ENCODE measurements at regions not wholly inside any gene's neighbourhood (a gene's known extent, or its start where the extent isn't known, plus 50 kb on each side); places are given as distances from the start of the nearest gene placed in this dataset.
"Not testable (repeated sequence)": the region's sequence is repeated elsewhere in the genome, so short reads cannot be mapped to it uniquely, and the experiment has no call there.

DNA sequence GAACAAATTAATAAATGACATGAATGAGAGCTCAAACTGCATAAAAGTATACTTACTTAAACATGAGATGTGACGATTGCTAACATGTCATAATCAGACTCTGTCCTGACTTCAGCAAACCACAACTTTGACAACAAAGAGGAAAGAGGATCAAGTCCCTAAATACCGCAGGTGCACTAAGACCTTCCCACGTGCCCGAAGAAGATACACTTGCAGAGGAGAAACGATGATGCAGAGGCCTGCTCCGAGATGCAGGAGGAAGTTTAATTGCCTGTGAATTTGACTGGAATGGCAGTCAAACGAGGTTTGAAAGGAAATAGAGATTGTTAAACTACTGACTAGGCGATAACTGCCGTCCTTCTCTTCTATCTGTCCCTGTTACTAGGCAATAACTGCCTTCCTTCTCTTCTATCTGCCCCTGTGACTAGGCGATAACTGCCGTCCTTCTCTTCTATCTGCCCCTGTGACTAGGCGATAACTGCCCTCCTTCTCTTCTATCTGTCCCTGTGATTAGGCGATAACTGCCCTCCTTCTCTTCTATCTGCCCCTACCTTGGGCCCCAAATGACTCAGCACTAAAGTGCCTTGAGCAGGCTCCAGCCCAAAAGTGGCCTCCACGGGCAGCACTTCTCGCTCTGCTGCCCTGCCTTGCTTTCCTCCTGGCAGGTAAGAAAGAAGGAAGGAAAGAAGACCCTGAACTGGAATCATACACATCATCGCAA is 2226.0 kb upstream of the DEFB115 start:
- H3K9me2 ChIP-seq (ENCODE audit: insufficient read depth); ATAC-seq; H3K27ac ChIP-seq (ENCODE audit: low read depth, low read length); intact Hi-C loops (cut with micrococcal nuclease); DNase-seq (ENCODE audit: low read depth, low spot score); H3K9me3 ChIP-seq (ENCODE audit: control insufficient read depth in 1 of 2, insufficient read depth in 1 of 2, low read depth in 1 of 2, low read length in 2 of 2); H3K9ac ChIP-seq (ENCODE audit: low read length); H2AFZ ChIP-seq (ENCODE audit: low read depth, low read length, poor library complexity, severe bottlenecking); POLR2A ChIA-PET; CTCF ChIA-PET; H3K4me3 ChIP-seq (replicated peaks in 1 of 2; ENCODE audit: low read depth in 1 of 2, low read length in 2 of 2); RAD21 ChIA-PET (ENCODE audit: low non-redundant PET in 1 of 2, low total read pairs in 2 of 2, uncharacterized antibody in 2 of 2, unreplicated experiment in 2 of 2); H3K4me2 ChIP-seq (ENCODE audit: low read length); H4K20me1 ChIP-seq (ENCODE audit: insufficient read depth); H3K79me2 ChIP-seq (ENCODE audit: insufficient read depth, low read length); H3K27me3 ChIP-seq (ENCODE audit: insufficient read depth, low read length); H3K36me3 ChIP-seq (ENCODE audit: control insufficient read depth in 1 of 2, insufficient read depth in 2 of 2, low read length in 2 of 2); H3K4me1 ChIP-seq (ENCODE audit: control insufficient read depth in 1 of 2, insufficient read depth in 2 of 2, low read length in 2 of 2); BruUV-seq (replicated peaks): not testable (repeated sequence)

DNA sequence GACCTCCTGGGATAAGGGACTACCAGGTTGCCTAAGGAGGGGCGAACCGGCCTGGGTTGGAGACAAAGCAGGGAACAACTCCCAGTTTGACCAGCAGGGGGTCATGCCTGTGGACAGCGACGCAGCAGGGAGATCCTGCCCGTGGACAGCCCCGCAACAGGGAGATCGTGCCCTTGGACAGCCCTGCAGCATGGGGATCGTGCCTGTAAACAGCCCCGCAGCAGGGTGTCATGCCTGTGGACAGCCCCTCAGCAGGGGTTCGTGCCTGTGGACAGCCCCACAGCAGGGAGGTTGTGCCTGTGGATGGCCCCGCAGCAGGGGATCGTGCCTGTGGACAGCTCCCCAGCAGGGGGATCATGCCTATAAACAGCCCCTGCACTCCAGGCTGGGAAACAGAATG is 2213.2 kb upstream of the DEFB115 start:
- H3K27me3 ChIP-seq (ENCODE audit: insufficient read depth, low read length); H3K4me3 ChIP-seq (replicated peaks in 1 of 2; ENCODE audit: low read depth in 1 of 2, low read length in 2 of 2); ATAC-seq; H3K4me2 ChIP-seq (ENCODE audit: low read length); POLR2A ChIA-PET; H2AFZ ChIP-seq (ENCODE audit: low read depth, low read length, poor library complexity, severe bottlenecking); CTCF ChIA-PET; intact Hi-C loops (cut with micrococcal nuclease); BruUV-seq (replicated peaks); H3K9me3 ChIP-seq (ENCODE audit: control insufficient read depth in 1 of 2, insufficient read depth in 1 of 2, low read depth in 1 of 2, low read length in 2 of 2); H3K9me2 ChIP-seq (ENCODE audit: insufficient read depth); DNase-seq (ENCODE audit: low read depth, low spot score); H3K4me1 ChIP-seq (ENCODE audit: control insufficient read depth in 1 of 2, insufficient read depth in 2 of 2, low read length in 2 of 2); H4K20me1 ChIP-seq (ENCODE audit: insufficient read depth); H3K79me2 ChIP-seq (ENCODE audit: insufficient read depth, low read length); RAD21 ChIA-PET (ENCODE audit: low non-redundant PET in 1 of 2, low total read pairs in 2 of 2, uncharacterized antibody in 2 of 2, unreplicated experiment in 2 of 2); H3K27ac ChIP-seq (ENCODE audit: low read depth, low read length); H3K36me3 ChIP-seq (ENCODE audit: control insufficient read depth in 1 of 2, insufficient read depth in 2 of 2, low read length in 2 of 2); H3K9ac ChIP-seq (ENCODE audit: low read length): not testable (repeated sequence)
- TF ChIP-seq, protein P1, sequence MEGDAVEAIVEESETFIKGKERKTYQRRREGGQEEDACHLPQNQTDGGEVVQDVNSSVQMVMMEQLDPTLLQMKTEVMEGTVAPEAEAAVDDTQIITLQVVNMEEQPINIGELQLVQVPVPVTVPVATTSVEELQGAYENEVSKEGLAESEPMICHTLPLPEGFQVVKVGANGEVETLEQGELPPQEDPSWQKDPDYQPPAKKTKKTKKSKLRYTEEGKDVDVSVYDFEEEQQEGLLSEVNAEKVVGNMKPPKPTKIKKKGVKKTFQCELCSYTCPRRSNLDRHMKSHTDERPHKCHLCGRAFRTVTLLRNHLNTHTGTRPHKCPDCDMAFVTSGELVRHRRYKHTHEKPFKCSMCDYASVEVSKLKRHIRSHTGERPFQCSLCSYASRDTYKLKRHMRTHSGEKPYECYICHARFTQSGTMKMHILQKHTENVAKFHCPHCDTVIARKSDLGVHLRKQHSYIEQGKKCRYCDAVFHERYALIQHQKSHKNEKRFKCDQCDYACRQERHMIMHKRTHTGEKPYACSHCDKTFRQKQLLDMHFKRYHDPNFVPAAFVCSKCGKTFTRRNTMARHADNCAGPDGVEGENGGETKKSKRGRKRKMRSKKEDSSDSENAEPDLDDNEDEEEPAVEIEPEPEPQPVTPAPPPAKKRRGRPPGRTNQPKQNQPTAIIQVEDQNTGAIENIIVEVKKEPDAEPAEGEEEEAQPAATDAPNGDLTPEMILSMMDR (IDR thresholded peaks at IDR 0.05 in 2 of 3, conservative IDR thresholded peaks at IDR 0.05 in 1 of 3; ENCODE audit: borderline replicate concordance in 1 of 3, insufficient read depth in 1 of 3, low read depth in 2 of 3, low read length in 2 of 3), result peak in 1 of 3 experiments; percentile 23; a peak in 1 of 6 replicates

Data from HCT116 (cell line).